Testis (tissue), 2 donors: ENCODE measurements at regions not wholly inside any gene's neighbourhood (a gene's known extent, or its start where the extent isn't known, plus 50 kb on each side); places are given as distances from the start of the nearest gene placed in this dataset.

Source experiments
- POLR2A ChIP-seq: fragments of 450-650 bp; IDR thresholded peaks from one replicate; pipeline ENCODE4 v1.6.1; 2017; ENCODE audit warnings: antibody characterized with exemption, mild to moderate bottlenecking, moderate library complexity
- TF ChIP-seq, protein P1 (sequence below), 3 experiments: fragments of 450-650 bp in 2 of 3; fragments of 200-600 bp in 1 of 3; sonication (generic) in 1 of 3; IDR thresholded peaks; one replicate each; pipeline ENCODE4 v1.5.1; 2016 to 2019; ENCODE audit warnings: antibody characterized with exemption in 3 of 3, mild to moderate bottlenecking in 2 of 3, moderate library complexity in 1 of 3

DNA sequence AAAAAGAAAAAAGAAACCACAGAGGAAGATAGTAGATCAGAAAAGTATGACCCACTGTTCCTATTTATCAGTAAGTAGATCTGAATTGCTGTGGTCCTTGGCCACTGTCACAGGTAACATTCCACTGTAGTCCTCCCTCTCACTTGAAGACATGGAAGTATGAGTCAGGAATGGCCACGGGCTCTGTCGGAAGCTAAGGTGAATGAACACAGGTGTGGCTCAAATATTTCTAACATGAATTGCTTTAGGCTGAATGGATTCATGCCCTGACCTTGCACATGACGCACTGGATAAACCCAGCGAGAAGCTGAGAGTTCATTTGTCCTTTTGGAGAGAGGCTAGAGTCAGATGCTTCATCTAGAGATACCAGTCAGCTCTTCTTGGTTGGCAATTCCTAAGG, 224.5 kb upstream of the SP8 start:
- TF ChIP-seq, protein P1, sequence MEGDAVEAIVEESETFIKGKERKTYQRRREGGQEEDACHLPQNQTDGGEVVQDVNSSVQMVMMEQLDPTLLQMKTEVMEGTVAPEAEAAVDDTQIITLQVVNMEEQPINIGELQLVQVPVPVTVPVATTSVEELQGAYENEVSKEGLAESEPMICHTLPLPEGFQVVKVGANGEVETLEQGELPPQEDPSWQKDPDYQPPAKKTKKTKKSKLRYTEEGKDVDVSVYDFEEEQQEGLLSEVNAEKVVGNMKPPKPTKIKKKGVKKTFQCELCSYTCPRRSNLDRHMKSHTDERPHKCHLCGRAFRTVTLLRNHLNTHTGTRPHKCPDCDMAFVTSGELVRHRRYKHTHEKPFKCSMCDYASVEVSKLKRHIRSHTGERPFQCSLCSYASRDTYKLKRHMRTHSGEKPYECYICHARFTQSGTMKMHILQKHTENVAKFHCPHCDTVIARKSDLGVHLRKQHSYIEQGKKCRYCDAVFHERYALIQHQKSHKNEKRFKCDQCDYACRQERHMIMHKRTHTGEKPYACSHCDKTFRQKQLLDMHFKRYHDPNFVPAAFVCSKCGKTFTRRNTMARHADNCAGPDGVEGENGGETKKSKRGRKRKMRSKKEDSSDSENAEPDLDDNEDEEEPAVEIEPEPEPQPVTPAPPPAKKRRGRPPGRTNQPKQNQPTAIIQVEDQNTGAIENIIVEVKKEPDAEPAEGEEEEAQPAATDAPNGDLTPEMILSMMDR (IDR thresholded peaks at IDR 0.05), result no peak
- no peak for TF ChIP-seq POLR2A
